SKM-1 treated with dmso at 0.1 percent for 144 hours (cell line): ENCODE measurements at regions not wholly inside any gene's neighbourhood (a gene's known extent, or its start where the extent isn't known, plus 50 kb on each side); places are given as distances from the start of the nearest gene placed in this dataset.
"Not testable (repeated sequence)": the region's sequence is repeated elsewhere in the genome, so short reads cannot be mapped to it uniquely, and the experiment has no call there.

Source experiments
- DNase-seq: peaks from one replicate; lab custom pipeline; 2025; ENCODE audit not compliant: unreplicated experiment; lab: John Stamatoyannopoulos, UW

DNA sequence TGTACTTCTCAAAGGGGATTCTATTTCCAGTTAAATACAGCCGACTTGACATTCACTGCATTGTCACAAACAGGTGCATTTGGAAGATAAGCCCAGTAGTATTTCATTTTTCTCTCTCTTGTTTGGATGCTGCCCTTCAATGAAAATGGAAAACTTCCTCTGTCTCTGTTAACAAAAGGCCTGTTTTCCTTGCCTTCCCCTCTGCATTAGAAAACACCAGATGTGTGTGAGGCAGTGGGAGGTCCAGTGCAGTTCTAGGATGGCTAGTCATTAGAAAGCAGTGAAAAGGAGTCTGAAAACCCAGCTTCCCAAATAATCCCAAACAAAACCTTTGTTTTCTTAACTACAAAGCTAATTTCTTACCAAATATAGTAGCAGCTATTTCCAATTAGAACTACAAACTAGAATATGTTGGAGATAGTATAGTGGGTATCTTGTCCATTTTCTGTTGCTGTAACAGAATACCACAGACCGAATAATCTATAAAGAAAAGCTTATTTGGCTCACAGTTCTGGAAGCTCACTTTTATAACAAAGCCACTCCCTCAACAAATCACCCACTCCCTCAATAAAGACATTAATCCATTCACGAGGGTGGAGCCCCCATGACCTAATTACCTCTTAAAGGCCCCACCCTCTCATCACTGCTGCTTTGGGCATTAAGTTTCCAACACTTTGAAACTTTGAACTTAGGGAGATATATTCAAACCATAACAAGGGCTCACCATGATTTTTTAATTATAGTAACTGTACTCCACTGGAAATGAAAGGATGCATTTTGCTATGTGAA is 452.1 kb upstream of the RPS6KA3 start:
- DNase-seq = no peak

GRCh38 chrX:20715176-20715575 is 448.5 kb upstream of the RPS6KA3 start:
- DNase-seq = no peak

DNA sequence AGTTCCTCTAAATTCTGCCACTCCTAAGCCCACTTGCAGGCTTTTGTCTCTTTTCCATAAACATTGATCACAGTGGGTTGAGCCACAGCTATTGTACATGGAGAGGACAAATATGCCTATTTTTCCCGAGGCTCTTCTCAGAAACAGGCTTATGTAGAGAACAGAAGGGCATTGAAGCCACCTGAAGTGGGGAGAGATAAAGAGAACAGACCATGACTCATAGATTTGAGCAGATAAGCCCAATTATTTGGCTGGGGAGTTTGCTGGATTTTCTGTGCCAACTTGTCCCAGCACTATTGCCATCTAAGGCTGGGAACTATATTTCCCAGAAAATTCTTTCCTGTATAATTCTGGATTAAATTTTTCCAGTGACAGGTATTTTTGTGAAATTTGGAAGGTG is 446.1 kb upstream of the RPS6KA3 start:
- no peak for DNase-seq

DNA sequence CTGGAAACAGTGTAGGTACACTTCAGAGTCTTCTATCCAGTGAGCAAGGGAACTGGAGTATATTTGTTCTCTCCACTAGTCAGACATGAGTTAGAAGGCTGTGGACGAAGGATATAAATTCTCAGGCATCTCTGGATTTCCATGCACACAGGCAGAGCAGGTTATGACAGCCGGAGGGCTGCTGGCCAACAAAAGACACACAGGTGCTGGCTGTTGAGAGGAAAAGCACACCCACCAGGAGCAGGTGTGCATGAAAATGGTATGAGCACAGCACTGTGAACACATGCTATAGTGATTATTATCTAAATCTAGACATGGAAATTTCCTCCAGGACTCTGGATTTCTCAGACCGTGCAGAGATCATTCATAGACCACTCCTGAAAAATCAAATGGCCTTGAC is 444.7 kb upstream of the RPS6KA3 start:
- no peak for DNase-seq

GRCh38 chrX:20693078-20693477 is 426.4 kb upstream of the RPS6KA3 start:
- no peak for DNase-seq

DNA sequence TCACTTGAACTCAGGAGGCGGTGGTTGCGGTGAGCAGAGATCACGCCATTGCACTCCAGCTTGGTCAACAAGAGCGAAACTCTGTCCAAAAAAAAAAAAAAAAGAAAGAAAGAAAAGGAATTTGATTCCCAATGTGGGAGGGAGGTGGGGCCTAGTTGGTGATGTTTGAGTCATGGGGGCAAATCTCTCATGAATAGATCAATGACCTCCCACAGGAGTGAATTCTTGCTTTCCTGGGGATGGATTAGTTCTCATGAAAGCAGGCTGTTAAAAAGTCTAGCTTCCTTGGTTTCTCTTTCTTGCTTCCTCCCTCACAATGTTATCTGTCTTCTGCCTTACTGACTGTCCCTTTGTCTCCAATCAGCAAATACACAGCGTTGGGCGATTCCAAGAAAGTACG is 419.5 kb upstream of the RPS6KA3 start:
- no peak for DNase-seq

DNA sequence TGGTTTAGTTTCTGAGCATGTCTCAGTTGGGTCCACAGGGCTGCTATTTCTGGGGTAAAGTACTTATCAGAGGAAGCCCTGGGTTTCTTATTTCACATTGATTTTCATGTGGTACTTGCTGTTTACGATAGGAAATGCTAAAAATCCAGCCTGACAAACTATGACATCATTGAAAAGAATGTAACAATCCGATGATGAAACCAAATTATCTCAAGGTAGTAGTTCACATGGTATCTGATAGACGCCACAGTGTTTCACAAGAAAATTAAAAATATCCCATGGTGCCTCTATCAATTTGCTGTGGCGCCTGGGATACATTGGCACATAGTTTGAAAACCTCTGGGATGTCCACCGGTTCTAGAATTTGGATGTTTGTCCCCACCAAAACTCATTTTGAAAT is 418.9 kb upstream of the RPS6KA3 start:
- DNase-seq = no peak

- DNase-seq = no peak
Observed at GRCh38 chrX:20681683-20682082, 415.0 kb upstream of the RPS6KA3 start.

GRCh38 chrX:20680998-20681397 is 414.3 kb upstream of the RPS6KA3 start:
- no peak for DNase-seq

DNA sequence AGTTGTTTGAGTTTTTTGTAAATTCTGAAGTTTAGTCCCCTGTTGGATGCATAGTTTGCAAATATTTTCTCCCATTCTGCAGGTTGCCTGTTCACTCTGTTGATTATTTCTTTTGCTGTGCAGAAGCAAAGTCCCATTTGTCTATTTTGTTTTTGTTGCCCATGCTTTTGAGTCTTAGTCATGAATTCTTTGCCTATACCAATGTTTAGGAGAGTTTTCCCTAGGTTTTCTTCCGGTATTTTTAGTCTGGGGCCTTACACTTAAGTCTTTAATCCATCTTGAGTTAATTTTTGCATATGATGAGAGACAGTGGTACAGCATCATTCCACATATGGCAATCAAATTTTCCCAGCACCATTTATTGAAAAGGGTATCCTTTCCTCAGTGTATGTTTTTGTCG is 405.8 kb upstream of the RPS6KA3 start:
- no peak for DNase-seq

DNA sequence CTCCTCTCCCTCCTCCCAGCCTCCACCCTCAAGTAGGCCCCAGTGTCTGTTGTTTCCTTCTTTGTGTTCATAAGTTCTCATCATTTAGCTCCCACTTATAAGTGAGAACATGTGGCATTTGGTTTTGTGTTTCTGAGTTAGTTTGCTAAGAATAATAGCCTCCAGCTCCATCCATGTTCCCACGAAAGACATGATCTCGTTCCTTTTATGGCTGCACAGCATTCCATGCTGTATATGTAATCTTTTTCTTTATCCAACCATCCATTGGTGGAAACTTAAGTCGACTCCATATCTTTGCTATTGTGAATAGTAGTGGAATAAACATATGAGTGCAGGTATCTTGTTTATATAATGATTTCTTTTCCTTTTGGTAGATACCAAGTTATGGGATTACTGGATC is 405.0 kb upstream of the RPS6KA3 start:
- DNase-seq = not testable (repeated sequence)

DNA sequence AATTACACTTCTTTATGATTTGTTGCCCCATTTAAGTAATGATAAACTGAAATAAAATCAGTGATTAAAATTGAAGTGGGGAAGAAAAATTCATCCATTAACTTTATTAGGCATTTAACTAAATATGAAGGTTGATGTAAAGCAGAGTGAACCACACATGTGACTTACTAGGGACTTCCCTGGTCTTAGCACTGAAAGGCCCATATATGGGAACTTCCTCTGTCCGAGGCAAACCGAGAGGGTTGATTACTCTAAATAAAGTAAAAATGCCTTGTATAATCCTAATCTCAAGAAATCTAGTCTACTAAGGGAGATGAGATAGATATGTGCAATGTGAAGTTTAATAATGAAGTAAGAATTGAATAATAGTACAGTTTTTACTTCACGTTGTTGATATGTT is 403.9 kb upstream of the RPS6KA3 start:
- DNase-seq = no peak

- DNase-seq = no peak
Observed at GRCh38 chrX:20668550-20668949, 401.8 kb upstream of the RPS6KA3 start.

GRCh38 chrX:20666331-20666730 is 399.6 kb upstream of the RPS6KA3 start:
- no peak for DNase-seq

- no peak for DNase-seq
Observed at GRCh38 chrX:20665481-20665880, 398.8 kb upstream of the RPS6KA3 start.

DNA sequence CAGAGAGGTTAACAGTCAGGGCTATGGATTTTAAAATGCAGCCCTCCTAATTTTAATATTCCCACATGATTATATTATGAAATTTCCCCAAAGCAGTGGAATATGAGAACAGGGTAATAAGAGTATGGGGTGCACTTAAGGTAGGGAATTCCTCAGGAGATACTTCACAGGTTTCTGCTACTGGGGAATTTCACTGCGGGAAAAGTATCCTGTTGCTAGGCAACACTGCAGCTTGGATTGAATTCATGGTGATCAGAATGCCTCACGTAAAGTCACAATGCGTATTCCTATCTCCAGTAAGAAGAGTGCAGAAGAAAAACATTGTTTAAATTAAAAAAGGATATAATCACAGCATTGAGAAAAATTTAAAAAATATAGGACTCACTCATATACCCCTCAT is 398.1 kb upstream of the RPS6KA3 start:
- no peak for DNase-seq

DNA sequence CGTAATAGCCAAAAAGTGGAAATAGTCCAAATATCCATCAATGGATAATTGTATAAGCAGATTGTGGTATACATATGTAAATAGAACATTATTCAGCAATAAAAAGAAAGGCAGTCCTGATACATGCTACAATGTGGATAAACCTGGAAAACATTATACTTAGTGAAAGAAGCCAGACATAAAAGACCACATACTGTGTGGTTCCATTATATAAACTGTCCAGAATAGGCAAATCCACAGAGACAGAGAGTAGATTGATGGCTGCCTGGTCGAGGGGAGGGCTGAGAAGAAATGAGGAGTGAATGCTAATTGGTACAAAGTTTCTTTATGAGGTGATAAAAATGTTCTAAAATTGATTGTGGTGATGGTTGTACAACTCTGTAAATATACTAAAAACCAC is 397.4 kb upstream of the RPS6KA3 start:
- no peak for DNase-seq

- no peak for DNase-seq
Observed at GRCh38 chrX:20663336-20663735, 396.6 kb upstream of the RPS6KA3 start.

- no peak for DNase-seq
Observed at GRCh38 chrX:20656721-20657120, 390.0 kb upstream of the RPS6KA3 start.

DNA sequence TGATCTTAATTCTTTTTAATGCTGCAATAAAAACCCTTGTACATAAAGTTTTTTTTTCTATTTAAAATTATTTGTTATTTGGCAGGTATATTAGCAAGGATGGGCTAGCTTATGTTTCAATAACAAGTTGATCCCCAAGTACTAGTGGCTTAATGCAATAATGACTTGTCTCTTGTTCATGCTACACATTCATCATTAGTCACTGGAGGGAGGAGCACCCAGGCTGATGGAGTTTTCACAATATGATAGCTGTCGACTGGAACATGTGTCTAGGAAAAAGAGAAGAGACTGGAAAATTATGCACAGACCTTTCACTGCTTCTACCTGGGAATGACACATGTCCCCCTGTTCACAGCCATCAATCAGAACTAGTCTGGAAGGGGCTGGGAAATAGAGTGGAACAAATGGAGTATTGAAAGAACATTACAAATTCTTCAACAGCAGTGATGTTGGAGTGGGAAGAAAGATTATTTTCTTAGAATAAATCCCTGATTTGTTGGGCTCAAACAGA is 387.9 kb upstream of the RPS6KA3 start:
- no peak for DNase-seq

- no peak for DNase-seq
Observed at GRCh38 chrX:20653070-20653469, 386.4 kb upstream of the RPS6KA3 start.

- no peak for DNase-seq
Observed at GRCh38 chrX:20641954-20642353, 375.2 kb upstream of the RPS6KA3 start.

- no peak for DNase-seq
Observed at GRCh38 chrX:20639115-20639514, 372.4 kb upstream of the RPS6KA3 start.
